ENCODE measurements at regions not wholly inside any gene's neighbourhood (a gene's known extent, or its start where the extent isn't known, plus 50 kb on each side); places are given as distances from the start of the nearest gene placed in this dataset.

DNA sequence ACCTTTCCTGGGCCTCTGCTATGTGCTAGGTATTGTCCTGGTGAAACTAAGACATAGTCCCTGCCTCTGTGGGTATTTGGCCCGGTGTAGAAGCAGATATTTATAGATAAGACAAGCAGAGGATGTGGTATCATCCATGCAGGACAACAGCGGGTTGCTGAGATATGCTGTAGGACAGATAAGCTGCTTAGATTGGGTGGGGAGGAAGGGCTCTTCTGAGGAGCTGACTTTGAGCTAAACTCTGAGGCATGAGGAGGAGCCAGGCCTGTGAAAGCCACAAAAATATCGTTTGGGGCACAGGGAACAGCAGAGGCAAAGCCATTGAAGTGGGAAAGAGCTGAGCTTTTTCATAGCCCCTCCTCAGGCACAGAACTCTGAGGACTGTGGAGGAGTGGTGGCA lies 492.5 kb upstream of the CFAP20DC start:
- no peak for DNase-seq (ENCODE audit: low read depth)

DNA sequence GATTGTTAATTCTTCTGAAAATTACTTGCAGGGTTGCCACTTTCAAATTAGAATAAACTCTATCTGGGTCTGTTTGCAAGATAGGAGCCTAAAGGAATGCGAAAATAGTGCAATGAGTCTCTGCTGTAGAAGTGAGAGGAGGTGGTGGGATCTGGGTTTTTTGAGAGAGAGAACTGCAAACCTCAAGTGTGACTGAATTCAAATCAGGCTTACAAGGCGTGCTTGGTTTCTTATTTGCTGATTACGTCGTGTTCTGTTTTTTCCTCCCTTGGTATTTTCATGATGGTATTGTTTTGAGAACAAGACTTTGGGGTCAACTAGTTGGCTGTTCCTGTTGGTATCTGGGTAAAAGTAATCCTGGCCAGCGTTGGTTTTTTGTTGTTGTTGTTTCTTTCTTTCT lies 490.9 kb upstream of the CFAP20DC start:
- no peak for DNase-seq (ENCODE audit: low read depth)

DNA sequence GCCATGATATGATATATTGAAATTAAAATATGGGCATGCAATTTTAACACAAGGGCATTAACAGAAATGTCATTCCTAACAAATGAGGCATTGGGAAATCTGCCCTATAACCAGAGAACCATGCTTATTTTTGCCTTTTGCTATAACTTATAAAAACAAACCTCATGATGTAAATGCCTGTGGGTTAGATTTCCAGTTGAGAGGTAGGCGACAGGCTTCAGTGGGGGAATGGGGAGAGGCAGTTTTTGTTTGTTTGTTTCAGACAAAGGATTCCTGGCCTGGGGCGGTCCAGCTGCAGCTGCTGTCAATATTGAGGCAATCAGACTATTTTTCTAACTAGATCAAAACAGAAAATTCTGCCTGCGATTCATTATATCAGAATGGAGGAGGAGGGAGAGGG lies 490.4 kb upstream of the CFAP20DC start:
- DNase-seq (ENCODE audit: low read depth), result no peak

DNA sequence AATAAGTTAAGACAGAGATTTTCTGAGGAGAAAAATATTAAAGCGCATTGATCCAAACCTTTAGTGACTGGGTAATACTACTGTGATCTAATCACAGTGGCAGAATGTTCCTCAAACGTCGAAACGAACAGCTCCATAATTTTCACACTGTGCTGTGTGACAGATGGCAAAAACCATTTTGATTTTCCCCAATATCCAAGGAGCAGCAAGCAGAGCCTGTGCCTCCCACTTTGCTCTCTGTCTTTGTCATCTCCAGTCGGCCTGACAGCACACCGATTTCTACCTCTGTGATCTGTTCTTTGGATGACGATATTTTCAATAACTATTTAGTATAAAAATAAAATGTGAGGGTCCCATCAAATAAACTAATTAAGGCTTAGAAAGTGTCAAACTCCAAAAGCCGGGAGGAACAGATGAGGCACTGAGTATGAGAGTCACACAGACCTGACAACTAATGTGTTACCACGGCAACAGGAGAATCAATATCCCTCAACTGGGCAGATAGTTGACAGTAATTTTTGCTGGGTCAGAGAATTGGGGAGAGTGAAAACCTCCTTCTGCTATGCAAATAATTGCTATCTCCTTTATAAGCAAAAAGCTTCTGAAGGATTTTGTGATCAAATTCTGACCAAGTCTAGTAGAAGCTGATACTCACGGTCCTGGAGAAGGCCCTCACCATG lies 489.1 kb upstream of the CFAP20DC start:
- no peak for DNase-seq (ENCODE audit: low read depth)

DNA sequence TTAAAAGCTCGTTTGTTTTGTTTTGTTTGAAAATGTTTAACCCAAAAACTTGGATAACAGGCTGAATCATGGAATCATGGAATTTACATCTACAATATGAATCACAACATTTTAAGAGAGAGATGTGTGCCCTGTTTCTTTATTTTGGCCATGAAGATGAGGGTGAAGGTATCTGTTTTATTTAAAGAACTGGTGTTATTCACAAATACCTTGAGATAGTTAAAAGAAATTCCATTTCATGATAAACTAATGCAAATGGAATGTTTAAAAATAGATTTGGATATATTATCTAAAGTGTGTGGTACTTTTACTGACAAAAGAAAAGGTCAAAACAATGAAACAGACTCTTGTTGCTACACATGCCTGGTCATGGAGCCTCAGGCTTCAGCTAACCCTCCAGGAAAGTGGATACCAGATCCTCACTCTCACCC lies 486.0 kb upstream of the CFAP20DC start:
- no peak for DNase-seq (ENCODE audit: low read depth)

- no peak for DNase-seq (ENCODE audit: low read depth)
Measured at GRCh38 chr3:59531994-59532393, 482.2 kb upstream of the CFAP20DC start.

- DNase-seq (ENCODE audit: low read depth), result no peak
Measured at GRCh38 chr3:59531066-59531745, 481.4 kb upstream of the CFAP20DC start.

GRCh38 chr3:59528251-59528650 lies 478.4 kb upstream of the CFAP20DC start:
- DNase-seq (ENCODE audit: low read depth), result no peak

DNA sequence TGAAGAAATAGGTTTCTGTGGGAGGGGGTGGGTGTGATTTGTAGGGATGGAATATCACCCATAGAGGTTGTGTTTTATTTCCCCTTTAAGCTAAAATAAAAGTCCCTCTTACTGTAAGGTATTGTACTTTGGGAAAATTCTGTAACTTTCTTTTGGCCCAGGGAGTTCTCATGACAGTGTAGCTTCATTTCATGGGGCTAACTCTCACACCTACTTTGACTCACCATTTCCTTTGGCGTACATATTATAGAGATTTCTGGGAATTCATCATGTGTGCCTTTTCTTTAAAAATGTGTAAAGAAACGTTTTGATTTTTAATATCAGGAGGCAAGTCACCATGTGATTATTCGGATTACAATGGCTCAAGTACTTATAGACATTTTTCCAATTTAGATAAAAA lies 477.7 kb upstream of the CFAP20DC start:
- no peak for DNase-seq (ENCODE audit: low read depth)

DNA sequence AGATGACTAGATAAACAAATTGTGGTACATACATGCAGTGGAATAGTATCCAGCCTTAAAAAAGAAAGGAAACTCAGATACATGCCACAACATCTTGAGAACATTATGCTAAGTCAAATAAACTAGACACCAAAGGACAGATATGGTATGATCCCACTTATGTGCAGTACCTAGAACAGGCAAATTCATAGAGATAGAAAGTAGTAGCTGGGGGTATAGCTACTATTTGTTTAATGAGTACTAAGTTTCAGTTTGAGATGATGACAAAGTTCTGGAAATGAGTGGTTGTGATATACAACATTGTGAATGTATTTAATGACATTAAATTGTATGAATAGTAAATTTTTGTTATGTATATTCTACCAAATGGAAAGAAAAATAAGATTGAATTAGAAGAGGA lies 477.2 kb upstream of the CFAP20DC start:
- no peak for DNase-seq (ENCODE audit: low read depth)

DNA sequence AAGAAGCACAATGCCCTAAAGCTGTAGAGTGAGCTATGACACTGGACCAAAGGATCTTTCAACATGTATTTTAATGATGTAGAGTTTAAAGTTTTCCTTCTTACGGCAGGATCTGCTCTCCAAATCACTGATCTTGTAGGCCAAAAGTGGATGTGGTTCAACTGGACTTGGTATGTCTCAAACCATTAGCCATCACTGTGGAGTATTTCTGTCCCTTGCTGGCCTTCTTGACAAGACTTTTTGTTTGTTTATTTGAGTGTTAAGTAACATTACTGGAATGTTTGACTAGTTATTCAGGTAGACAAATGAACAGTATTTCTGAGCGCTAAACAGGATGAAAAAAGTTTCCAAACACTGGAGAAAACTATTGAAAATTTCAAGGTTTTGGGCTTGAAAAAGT lies 472.7 kb upstream of the CFAP20DC start:
- no peak for DNase-seq (ENCODE audit: low read depth)

- DNase-seq (ENCODE audit: low read depth), result no peak
Measured at GRCh38 chr3:59519094-59519493, 469.3 kb upstream of the CFAP20DC start.

- DNase-seq (ENCODE audit: low read depth), result no peak
Measured at GRCh38 chr3:59518283-59519055, 468.6 kb upstream of the CFAP20DC start.

DNA sequence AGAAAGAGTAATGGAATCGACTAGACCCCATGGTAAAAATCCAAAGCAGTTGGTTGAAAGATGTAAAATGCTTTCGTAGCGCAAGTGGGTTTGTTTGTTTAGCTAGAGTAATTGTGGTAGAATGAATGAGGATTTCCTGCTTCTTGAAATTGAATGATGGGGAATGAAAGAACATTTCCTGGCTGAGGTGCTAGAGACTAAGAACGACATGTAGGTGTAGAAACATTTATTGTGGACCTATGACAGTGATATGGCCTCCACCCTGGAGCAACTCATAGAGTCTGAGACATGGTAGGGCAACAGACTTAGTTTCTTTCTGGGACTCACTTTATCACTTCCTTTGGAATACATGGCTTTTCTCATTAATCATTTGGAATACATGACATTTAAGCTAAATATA lies 467.6 kb upstream of the CFAP20DC start:
- DNase-seq (ENCODE audit: low read depth), result no peak

DNA sequence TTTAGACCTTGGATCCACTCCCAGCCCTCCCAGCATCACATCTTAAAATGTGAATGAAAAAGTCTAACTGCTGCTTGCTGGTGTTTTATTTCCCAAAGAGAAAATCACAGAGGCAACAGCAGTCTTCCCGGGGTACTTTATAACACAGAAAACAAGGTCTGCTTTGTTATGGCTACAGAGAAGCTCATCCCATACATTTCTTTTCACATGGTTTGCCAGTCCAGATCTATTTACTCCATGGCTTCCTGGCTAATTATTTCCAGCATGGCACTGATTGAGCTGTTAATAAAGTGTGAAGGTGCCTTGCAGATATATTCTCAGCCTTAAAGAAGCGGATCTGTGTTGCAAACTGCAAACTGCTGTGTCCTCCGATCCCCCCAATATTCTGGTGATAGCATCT lies 466.1 kb upstream of the CFAP20DC start:
- DNase-seq (ENCODE audit: low read depth), result no peak

DNA sequence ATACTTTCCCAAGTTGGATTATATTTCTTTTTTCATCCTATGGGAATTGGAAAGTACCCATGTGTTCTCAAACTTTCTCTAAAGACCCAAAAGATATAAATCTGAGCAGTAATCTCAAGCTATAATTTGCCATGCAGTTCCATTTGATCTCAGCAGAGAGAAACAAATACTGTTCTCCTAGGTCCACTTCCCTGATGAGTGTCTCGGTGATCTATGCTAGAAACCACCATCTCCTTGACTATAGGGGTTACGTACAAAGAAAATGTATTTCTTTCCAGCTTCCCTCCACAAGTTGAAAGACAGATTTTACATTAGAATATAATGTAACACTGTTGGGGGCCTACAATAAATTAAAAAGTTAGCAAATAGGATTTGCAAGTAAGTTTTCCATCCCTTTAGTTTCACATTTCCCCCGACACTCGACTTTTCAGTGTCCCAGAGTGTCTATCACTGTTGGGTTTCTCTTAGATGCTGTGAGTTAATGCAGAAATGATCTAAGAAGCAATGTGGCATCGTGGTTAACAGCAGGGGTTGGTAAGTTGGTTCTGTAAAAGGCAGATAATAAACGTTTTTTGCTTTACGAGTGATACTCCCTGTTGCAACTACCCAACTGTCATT lies 465.1 kb upstream of the CFAP20DC start:
- DNase-seq (ENCODE audit: low read depth), result no peak

DNA sequence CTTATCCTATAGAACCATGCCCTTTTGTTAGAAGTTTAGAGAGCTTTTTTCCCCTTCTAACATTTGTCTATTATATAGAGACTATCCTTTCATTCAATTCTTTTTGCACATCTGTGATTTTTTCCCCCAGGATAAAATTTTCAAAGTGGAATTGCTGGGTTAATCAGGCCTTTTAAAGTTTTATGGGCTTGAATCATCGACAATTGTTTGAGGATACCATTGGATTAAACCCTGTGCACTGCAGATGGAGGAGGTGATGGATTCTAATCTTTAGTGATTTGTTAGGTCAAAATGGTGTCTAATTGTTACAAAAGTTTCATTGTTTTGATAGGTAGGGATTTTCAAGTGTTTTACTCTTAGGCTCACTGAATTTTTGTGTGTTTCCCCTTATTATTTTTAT lies 463.7 kb upstream of the CFAP20DC start:
- no peak for DNase-seq (ENCODE audit: low read depth)

DNA sequence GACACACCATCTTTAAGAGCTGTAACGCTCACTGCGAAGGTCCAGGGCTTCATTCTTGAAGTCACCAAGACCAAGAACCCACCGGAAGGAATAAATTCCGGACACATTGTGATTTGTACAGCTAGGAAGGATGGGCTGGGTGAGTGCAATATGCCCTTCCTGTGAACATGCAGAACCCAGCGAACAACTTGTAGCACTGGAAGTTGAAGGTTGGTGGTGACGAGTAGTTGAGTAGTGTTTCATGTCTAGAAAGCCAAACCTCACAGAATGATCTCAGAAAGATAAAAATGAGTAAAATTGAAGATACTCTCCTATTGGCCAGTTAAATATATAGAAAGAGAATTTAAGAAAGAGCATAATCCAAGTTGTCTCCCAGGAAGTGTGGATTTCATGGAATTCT lies 462.2 kb upstream of the CFAP20DC start:
- no peak for DNase-seq (ENCODE audit: low read depth)

DNA sequence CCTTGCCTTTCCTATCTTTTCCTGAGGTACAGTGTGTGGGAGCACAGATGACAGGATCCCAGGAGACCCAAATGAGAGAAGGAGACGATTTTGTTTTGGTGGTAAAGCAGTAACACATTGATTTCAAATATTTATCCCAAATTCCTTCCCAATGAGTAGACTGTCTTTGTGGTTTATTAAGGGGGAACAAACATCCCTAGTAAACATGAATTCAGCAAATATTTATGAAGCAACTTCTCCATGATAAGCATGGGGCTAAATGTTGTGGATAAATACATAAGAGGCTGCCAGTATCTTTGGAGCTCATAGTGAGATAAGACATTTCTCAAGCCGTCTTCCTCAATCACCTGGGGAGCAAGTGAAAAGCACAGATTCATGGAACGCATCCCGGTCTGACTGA lies 460.8 kb upstream of the CFAP20DC start:
- no peak for DNase-seq (ENCODE audit: low read depth)

DNA sequence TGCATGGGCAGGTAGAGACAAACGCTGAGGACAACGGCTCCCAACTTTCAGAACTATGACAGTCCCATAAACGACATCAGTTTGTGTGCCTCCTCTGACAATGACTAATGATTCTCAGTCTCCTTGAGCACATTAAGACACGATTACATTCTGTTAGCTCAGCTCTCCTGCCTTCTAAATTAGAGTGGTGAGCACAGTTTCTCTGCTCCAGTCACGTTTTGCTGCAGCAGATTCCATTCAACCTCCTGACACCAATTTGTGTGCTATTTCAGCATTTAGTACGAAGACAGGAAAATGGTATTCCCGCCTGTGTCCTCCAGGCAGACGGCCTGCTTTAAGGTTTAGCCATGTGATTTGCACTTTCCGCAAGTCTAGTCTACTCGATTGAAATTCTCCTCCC lies 458.4 kb upstream of the CFAP20DC start:
- no peak for DNase-seq (ENCODE audit: low read depth)

DNA sequence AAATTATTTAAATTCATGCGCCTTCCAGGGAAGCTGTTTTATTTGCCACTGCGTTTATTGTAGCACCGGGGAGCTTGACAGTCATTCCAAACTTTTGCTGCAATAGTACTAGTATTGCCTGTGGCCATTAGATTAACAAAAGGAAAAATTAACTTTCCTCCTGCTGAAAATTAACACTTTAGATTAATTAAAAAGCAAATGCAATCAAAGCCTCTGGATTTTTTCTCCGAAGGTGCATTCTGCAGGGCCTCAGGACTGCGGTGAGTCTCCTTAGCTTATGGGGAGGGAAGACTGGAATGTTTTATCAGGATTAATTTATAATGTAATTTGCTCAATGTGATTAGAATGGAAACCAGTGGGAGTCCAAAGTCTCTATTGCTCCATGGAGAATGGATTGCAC lies 456.4 kb upstream of the CFAP20DC start:
- no peak for DNase-seq (ENCODE audit: low read depth)

DNA sequence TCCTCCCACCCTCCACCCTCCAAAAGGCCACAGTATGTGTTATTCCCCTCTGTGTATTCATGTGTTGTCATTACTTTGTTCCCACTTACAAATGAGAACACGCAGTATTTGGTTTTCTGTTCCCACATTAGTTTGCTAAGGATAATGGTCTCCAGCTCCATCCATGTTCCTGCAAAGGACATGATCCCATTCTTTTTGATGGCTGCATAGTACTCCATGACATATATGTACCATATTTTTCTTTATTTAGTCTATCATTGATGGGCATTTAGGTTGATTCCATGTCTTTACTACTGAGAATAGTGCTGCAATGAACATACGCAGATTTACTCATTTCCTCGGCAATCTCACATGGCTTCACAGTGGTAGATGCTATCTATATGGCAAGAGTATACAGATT lies 453.6 kb upstream of the CFAP20DC start:
- DNase-seq (ENCODE audit: low read depth), result no peak

DNA sequence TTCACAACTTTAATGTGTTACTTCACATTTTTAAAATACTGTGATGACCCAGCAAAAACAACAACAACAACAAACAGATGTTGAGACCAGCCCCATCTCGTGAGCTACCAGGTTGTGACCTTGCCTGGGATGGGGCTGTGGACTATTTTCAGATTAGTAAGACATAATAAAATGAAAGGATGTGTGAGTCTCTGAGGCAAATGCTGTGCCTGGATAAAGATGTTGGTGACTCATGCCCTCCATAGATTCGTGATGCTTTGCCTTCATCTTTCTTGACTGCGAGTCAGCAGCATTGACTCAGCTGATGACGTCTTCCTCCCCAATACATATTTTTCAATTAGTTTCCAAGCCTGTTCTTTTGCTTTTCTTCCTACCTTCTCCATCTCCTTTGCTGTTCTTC lies 453.0 kb upstream of the CFAP20DC start:
- DNase-seq (ENCODE audit: low read depth), result no peak
